Cardiac muscle cell (in vitro differentiated cells and primary cell): ENCODE measurements at regions not wholly inside any gene's neighbourhood (a gene's known extent, or its start where the extent isn't known, plus 50 kb on each side); places are given as distances from the start of the nearest gene placed in this dataset.

Experiments used
- DNase-seq, 2 donors: peaks; one replicate each; pipeline versions ENCODE4 v3.0.0 to v3.0.0-alpha.2; 2010 to 2017; ENCODE audit warnings: low read depth in 1 of 2, low spot score in 1 of 2
- H3K27ac ChIP-seq: fragments of 200-600 bp; sonication (generic); 2 replicates; pipeline ENCODE4 v1.5.1; 2016
- H3K27me3 ChIP-seq: fragments of 200-600 bp; sonication (generic); 2 replicates; pipeline ENCODE4 v1.6.0; 2016; ENCODE audit warnings: control low read depth
- H3K36me3 ChIP-seq: fragments of 200-600 bp; sonication (generic); 2 replicates; pipeline ENCODE4 v1.5.1; 2016; ENCODE audit warnings: control low read depth
- H3K4me1 ChIP-seq: fragments of 200-600 bp; sonication (generic); 2 replicates; pipeline ENCODE4 v1.8.1; 2017; ENCODE audit warnings: low read depth, mild to moderate bottlenecking, mixed run types
- H3K4me3 ChIP-seq: fragments of 200-600 bp; sonication (generic); 2 replicates; pipeline ENCODE4 v1.5.1; 2016; ENCODE audit warnings: mild to moderate bottlenecking
- H3K9me3 ChIP-seq: fragments of 200-600 bp; sonication (generic); 2 replicates; pipeline ENCODE4 v1.5.1; 2017; ENCODE audit warnings: low read depth, mild to moderate bottlenecking, control low read depth
- CTCF ChIP-seq: IDR thresholded peaks from 2 replicates; pipeline ENCODE4 v1.5.1; 2012; ENCODE audit warnings: low read depth, mild to moderate bottlenecking, low read length

GRCh38 chr1:30014031-30014430 is 709.4 kb downstream of the MATN1 start:
- no peak for DNase-seq
- H3K9me3 ChIP-seq: no peaks in the 10 kb centered on the region
- no peak overlapping the region for H3K4me3 ChIP-seq
- no peak overlapping the region for H3K27ac ChIP-seq
- H3K36me3 ChIP-seq: no peaks in the 10 kb centered on the region
- H3K4me1 ChIP-seq: no peaks in the 10 kb centered on the region
- no peak for TF ChIP-seq CTCF
- H3K27me3 ChIP-seq: no peaks in the 10 kb centered on the region

- Histone ChIP-seq H3K4me3 (no peak overlapping the region), H3K27ac (no peak overlapping the region), H3K9me3 (no peaks in the 10 kb centered on the region), H3K36me3 (no peaks in the 10 kb centered on the region), H3K4me1 (peaks cover 6% of the 10 kb centered on the region), H3K27me3 (no peaks in the 10 kb centered on the region)
- DNase-seq: no peak
- no peak for TF ChIP-seq CTCF
These were observed 710.6 kb downstream of the MATN1 start for GRCh38 chr1:30012455-30013440.

GRCh38 chr1:30011970-30012369 is 711.4 kb downstream of the MATN1 start:
- DNase-seq: no peak
- no peak overlapping the region for H3K4me3 ChIP-seq
- no peak overlapping the region for H3K27ac ChIP-seq
- TF ChIP-seq CTCF: no peak
- H3K27me3 ChIP-seq: no peaks in the 10 kb centered on the region
- H3K36me3 ChIP-seq: no peaks in the 10 kb centered on the region
- H3K4me1 ChIP-seq: peaks cover 6% of the 10 kb centered on the region
- H3K9me3 ChIP-seq: no peaks in the 10 kb centered on the region

- Histone ChIP-seq H3K4me1 (peaks cover 6% of the 10 kb centered on the region), H3K4me3 (no peak overlapping the region), H3K36me3 (no peaks in the 10 kb centered on the region), H3K27ac (no peak overlapping the region), H3K9me3 (no peaks in the 10 kb centered on the region), H3K27me3 (no peaks in the 10 kb centered on the region)
- no peak for TF ChIP-seq CTCF
- DNase-seq: no peak
These were observed 712.8 kb downstream of the MATN1 start for GRCh38 chr1:30010506-30011106.

GRCh38 chr1:30009720-30010119 is 713.7 kb downstream of the MATN1 start:
- no peaks in the 10 kb centered on the region for H3K36me3 ChIP-seq
- H3K27ac ChIP-seq: no peak overlapping the region
- no peaks in the 10 kb centered on the region for H3K9me3 ChIP-seq
- no peak overlapping the region for H3K4me3 ChIP-seq
- H3K27me3 ChIP-seq: no peaks in the 10 kb centered on the region
- no peak for DNase-seq
- H3K4me1 ChIP-seq: peaks cover 6% of the 10 kb centered on the region
- TF ChIP-seq CTCF: no peak
